Natural killer cell (primary cell): ENCODE measurements at regions not wholly inside any gene's neighbourhood (a gene's known extent, or its start where the extent isn't known, plus 50 kb on each side); places are given as distances from the start of the nearest gene placed in this dataset.

Experiments used
- ATAC-seq, 3 donors: fragments of 150-1000 bp in 2 of 3; fragments of 200-7000 bp in 1 of 3; cut with Tn5 transposase; 1 replicate in 1 of 3; 2 replicates in 2 of 3; pipeline ENCODE4 v1.10.0; 2021; ENCODE audit warnings: mild to moderate bottlenecking in 2 of 3, moderate library complexity in 2 of 3
- DNase-seq, 2 donors: peaks; one replicate each; pipeline versions ENCODE4 v3.0.0 to v3.0.0-alpha.2; 2013 to 2021; ENCODE audit warnings: mixed read lengths in 1 of 2
- H3K27ac ChIP-seq: one replicate; pipeline ENCODE4 v1.5.1; 2013; ENCODE audit warnings: mild to moderate bottlenecking, low read length
- H3K27me3 ChIP-seq: one replicate; pipeline ENCODE4 v1.6.1; 2013; ENCODE audit warnings: low read length; ENCODE audit not compliant: control insufficient read depth, insufficient read depth
- H3K36me3 ChIP-seq: one replicate; pipeline ENCODE4 v1.6.1; 2013; ENCODE audit warnings: low read length; ENCODE audit not compliant: control insufficient read depth, insufficient read depth
- H3K4me1 ChIP-seq: one replicate; pipeline ENCODE4 v1.6.1; 2013; ENCODE audit warnings: low read length; ENCODE audit not compliant: control insufficient read depth, insufficient read depth
- H3K4me3 ChIP-seq: one replicate; pipeline ENCODE4 v1.5.1; 2013; ENCODE audit warnings: low read length
- H3K9me3 ChIP-seq: one replicate; pipeline ENCODE4 v1.6.1; 2013; ENCODE audit warnings: low read length; ENCODE audit not compliant: control insufficient read depth, insufficient read depth
- H3K27ac Mint-ChIP-seq, 2 donors: one replicate each; pipeline ENCODE4 v1.8.0; 2022; ENCODE audit warnings: mild to moderate bottlenecking in 2 of 2, mixed read lengths in 2 of 2, moderate library complexity in 1 of 2
- H3K27me3 Mint-ChIP-seq, 2 donors: one replicate each; pipeline ENCODE4 v1.8.0; 2022; ENCODE audit warnings: low read depth in 2 of 2, mixed read lengths in 2 of 2
- H3K36me3 Mint-ChIP-seq: one replicate; pipeline ENCODE4 v1.8.0; 2022; ENCODE audit warnings: mixed read lengths
- H3K4me1 Mint-ChIP-seq, 2 donors: one replicate each; pipeline ENCODE4 v1.8.0; 2022; ENCODE audit warnings: mixed read lengths in 2 of 2
- H3K4me3 Mint-ChIP-seq: one replicate; pipeline ENCODE4 v1.8.0; 2022; ENCODE audit warnings: mild to moderate bottlenecking, moderate library complexity, mixed read lengths
- H3K9me3 Mint-ChIP-seq, 2 donors: one replicate each; pipeline ENCODE4 v1.8.0; 2022; ENCODE audit warnings: mixed read lengths in 2 of 2
- CTCF ChIP-seq: fragments of 200-600 bp; IDR thresholded peaks from one replicate; pipeline ENCODE4 v1.8.0; 2022; ENCODE audit warnings: antibody characterized with exemption
- WGBS: methylation state at CpG from one replicate; pipeline ENCODE4 v1.1.7; 2013; ENCODE audit warnings: missing lambda C conversion rate; ENCODE audit not compliant: insufficient coverage; 5-methylcytosine and 5-hydroxymethylcytosine counted together
- intact Hi-C: fragments of 100-400 bp; cut with micrococcal nuclease; formaldehyde crosslinking; loops from one replicate; pipeline ENCODE4 v1.14.2; 2022

- no peaks in the 10 kb centered on the region for H3K36me3 Mint-ChIP-seq
- no peak overlapping the region for H3K4me3 ChIP-seq
- H3K27me3 ChIP-seq = no peaks in the 10 kb centered on the region
- H3K4me3 Mint-ChIP-seq = no peak overlapping the region
- H3K27ac ChIP-seq = no peak overlapping the region
- H3K9me3 ChIP-seq = no peaks in the 10 kb centered on the region
- intact Hi-C loops = no loop called here
- no peak for TF ChIP-seq CTCF
- no peak overlapping the region for H3K27ac Mint-ChIP-seq
- H3K27me3 Mint-ChIP-seq = peaks cover 2 to 7% of the 10 kb centered on the region in 2 donors
- WGBS = 100% methylated on average over 1 of the region's 1 CpG
- H3K36me3 ChIP-seq = no peaks in the 10 kb centered on the region
- no peak for ATAC-seq
- DNase-seq = no peak
- no peaks in the 10 kb centered on the region for H3K4me1 Mint-ChIP-seq
- H3K4me1 ChIP-seq = no peaks in the 10 kb centered on the region
- H3K9me3 Mint-ChIP-seq = no peaks in the 10 kb centered on the region
Measured at GRCh38 chr6:99002831-99003230, 55.1 kb upstream of the FBXL4 start.

GRCh38 chr6:98998103-98998502 is 50.4 kb upstream of the FBXL4 start:
- Histone ChIP-seq H3K4me3 (no peak overlapping the region), H3K4me1 (no peaks in the 10 kb centered on the region), H3K9me3 (no peaks in the 10 kb centered on the region), H3K27ac (no peak overlapping the region), H3K27me3 (no peaks in the 10 kb centered on the region), H3K36me3 (no peaks in the 10 kb centered on the region)
- ATAC-seq = no peak
- H3K4me1 Mint-ChIP-seq = no peaks in the 10 kb centered on the region
- no peaks in the 10 kb centered on the region for H3K36me3 Mint-ChIP-seq
- H3K27me3 Mint-ChIP-seq = peaks cover 4 to 20% of the 10 kb centered on the region in 2 donors
- DNase-seq = no peak
- H3K4me3 Mint-ChIP-seq = no peak overlapping the region
- 92% methylated on average over 5 of the region's 5 CpGs for WGBS
- intact Hi-C loops = no loop called here
- TF ChIP-seq CTCF = no peak
- H3K9me3 Mint-ChIP-seq = no peaks in the 10 kb centered on the region
- H3K27ac Mint-ChIP-seq = no peak overlapping the region
